ENCODE measurements at regions not wholly inside any gene's neighbourhood (a gene's known extent, or its start where the extent isn't known, plus 50 kb on each side); places are given as distances from the start of the nearest gene placed in this dataset.

- no peak for DNase-seq (ENCODE audit: low spot score)
Measured at GRCh38 chr10:81784111-81784597, 90.8 kb upstream of the NRG3 start.

- DNase-seq (ENCODE audit: low spot score): no peak
Measured at GRCh38 chr10:81792729-81793128, 82.3 kb upstream of the NRG3 start.

DNA sequence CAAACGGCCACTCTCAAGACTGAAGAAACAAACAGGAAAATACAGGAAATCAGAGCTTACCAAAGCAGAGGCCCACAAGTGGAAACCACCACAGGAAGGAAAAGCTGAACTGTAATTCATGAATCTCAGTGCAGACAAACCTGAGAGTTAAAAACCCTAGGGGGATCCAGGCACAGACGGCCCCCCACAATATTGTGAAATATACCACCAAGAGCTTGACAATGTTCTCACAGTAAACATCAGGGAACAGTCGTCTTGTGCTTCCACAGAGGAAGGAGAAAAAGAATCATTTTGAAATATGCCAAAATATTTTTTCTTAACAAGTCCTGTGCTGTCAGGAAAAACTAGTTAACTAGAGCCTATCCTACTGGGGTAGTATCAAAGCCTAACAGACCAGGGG lies 68.2 kb upstream of the NRG3 start:
- no peak for DNase-seq (ENCODE audit: low spot score)

- no peak for DNase-seq (ENCODE audit: low spot score)
Measured at GRCh38 chr10:81814842-81815241, 60.2 kb upstream of the NRG3 start.

GRCh38 chr10:81817596-81818170 lies 57.3 kb upstream of the NRG3 start:
- no peak for DNase-seq (ENCODE audit: low spot score)

- DNase-seq (ENCODE audit: low spot score): no peak
Measured at GRCh38 chr10:81820418-81820817, 54.6 kb upstream of the NRG3 start.
